MM.1S (cell line): ENCODE measurements at regions not wholly inside any gene's neighbourhood (a gene's known extent, or its start where the extent isn't known, plus 50 kb on each side); places are given as distances from the start of the nearest gene placed in this dataset.

ENCODE experiments used
- DNase-seq: peaks from one replicate; pipeline ENCODE4 v3.0.0-alpha.2; 2015
- H2AFZ ChIP-seq: fragments of 300-600 bp; sonication (generic); 2 replicates; pipeline ENCODE4 v1.6.0; 2016; ENCODE audit warnings: antibody characterized with exemption, low read length
- H3F3A ChIP-seq: fragments of 300-600 bp; sonication (generic); 2 replicates; pipeline ENCODE4 v1.6.1; 2016; ENCODE audit warnings: mild to moderate bottlenecking, antibody characterized with exemption, low read length, moderate library complexity, mixed read lengths; ENCODE audit not compliant: insufficient read depth
- H3K27ac ChIP-seq: fragments of 300-600 bp; sonication (generic); 2 replicates; pipeline ENCODE4 v1.5.1; 2016; ENCODE audit warnings: mild to moderate bottlenecking, low read length
- H3K27me3 ChIP-seq: fragments of 300-600 bp; sonication (generic); replicated peaks from 2 replicates; pipeline ENCODE4 v1.6.0; 2016; ENCODE audit warnings: low read length; ENCODE audit not compliant: insufficient read depth
- H3K36me3 ChIP-seq: fragments of 300-600 bp; sonication (generic); replicated peaks from 2 replicates; pipeline ENCODE4 v1.6.1; 2016; ENCODE audit warnings: mild to moderate bottlenecking, low read length, mixed read lengths; ENCODE audit not compliant: insufficient read depth
- H3K4me1 ChIP-seq: fragments of 300-600 bp; sonication (generic); 2 replicates; pipeline ENCODE4 v1.6.1; 2016; ENCODE audit warnings: low read length, mixed read lengths
- H3K4me2 ChIP-seq: fragments of 300-600 bp; sonication (generic); 2 replicates; pipeline ENCODE4 v1.6.0; 2016; ENCODE audit warnings: low read depth, low read length
- H3K4me3 ChIP-seq: fragments of 300-600 bp; sonication (generic); 2 replicates; pipeline ENCODE4 v1.5.1; 2016; ENCODE audit warnings: low read length, mixed read lengths
- H3K79me2 ChIP-seq: fragments of 300-600 bp; sonication (generic); 2 replicates; pipeline ENCODE4 v1.6.1; 2016; ENCODE audit warnings: mixed run types, low read length, mixed read lengths
- H3K9ac ChIP-seq: fragments of 300-600 bp; sonication (generic); 2 replicates; pipeline ENCODE4 v1.6.1; 2016; ENCODE audit warnings: low read length, mixed read lengths
- H3K9me2 ChIP-seq: fragments of 300-600 bp; sonication (generic); replicated peaks from 2 replicates; pipeline ENCODE4 v1.6.1; 2016; ENCODE audit warnings: mild to moderate bottlenecking, low read length, mixed read lengths; ENCODE audit not compliant: insufficient read depth
- H3K9me3 ChIP-seq: fragments of 300-600 bp; sonication (generic); replicated peaks from 2 replicates; pipeline ENCODE4 v1.6.1; 2016; ENCODE audit warnings: mild to moderate bottlenecking, low read length, mixed read lengths; ENCODE audit not compliant: insufficient read depth
- H4K20me1 ChIP-seq: fragments of 300-600 bp; sonication (generic); 2 replicates; pipeline ENCODE4 v1.6.1; 2016; ENCODE audit warnings: mild to moderate bottlenecking, low read length, moderate library complexity, mixed read lengths; ENCODE audit not compliant: insufficient read depth
- EZH2 ChIP-seq: fragments of 300-600 bp; sonication (generic); optimal IDR thresholded peaks from 2 replicates; pipeline ENCODE3; 2017; ENCODE audit warnings: low read depth, mild to moderate bottlenecking, antibody characterized with exemption, low read length, mixed read lengths
- EZH2phosphoT487 ChIP-seq: fragments of 300-600 bp; sonication (generic); IDR thresholded peaks from 2 replicates; pipeline ENCODE4 v1.6.1; 2018; ENCODE audit warnings: antibody characterized with exemption, low read length
- TF ChIP-seq, protein P1 (sequence below): fragments of 300-600 bp; sonication (generic); IDR thresholded peaks from 2 replicates; pipeline ENCODE4 v1.5.1; 2016; ENCODE audit warnings: antibody characterized with exemption, low read length, mixed read lengths

DNA sequence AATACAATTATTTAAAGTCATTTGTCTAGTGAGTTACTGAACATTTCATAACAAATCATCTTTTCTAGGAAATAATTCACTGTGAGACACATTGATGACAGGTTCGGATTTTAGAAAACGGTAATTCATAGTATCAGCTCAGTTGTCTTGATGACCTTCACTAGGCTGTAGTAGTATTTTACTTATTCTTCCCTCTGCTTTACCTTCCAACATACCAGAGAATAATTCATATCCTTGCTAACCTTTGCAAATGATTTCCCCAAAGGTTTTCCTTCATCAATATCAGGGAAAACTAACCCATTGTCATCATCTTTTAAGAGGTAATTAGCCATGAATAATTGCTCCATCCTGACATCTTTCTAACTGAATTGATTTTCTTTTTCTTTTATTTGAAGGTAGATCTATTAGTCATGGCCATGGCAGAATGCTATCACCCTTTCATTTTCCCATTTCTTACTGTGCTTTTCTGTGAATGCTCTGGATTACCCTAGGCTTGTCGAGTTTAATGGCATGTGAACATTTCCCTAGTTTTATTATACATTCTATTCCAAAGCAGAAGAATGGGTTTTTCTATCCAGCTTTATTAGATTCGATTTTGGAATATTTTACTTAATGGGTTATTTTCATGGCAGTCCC is 299.2 kb downstream of the OLFM4 start:
- H3K79me2 ChIP-seq, result no peaks in the 10 kb centered on the region
- no peaks in the 10 kb centered on the region for H3K9me2 ChIP-seq
- no peaks in the 10 kb centered on the region for H4K20me1 ChIP-seq
- no peak overlapping the region for H3K4me3 ChIP-seq
- no peak overlapping the region for H3K9ac ChIP-seq
- no peak for DNase-seq
- TF ChIP-seq EZH2 (no peak), EZH2phosphoT487 (no peak)
- TF ChIP-seq, protein P1, sequence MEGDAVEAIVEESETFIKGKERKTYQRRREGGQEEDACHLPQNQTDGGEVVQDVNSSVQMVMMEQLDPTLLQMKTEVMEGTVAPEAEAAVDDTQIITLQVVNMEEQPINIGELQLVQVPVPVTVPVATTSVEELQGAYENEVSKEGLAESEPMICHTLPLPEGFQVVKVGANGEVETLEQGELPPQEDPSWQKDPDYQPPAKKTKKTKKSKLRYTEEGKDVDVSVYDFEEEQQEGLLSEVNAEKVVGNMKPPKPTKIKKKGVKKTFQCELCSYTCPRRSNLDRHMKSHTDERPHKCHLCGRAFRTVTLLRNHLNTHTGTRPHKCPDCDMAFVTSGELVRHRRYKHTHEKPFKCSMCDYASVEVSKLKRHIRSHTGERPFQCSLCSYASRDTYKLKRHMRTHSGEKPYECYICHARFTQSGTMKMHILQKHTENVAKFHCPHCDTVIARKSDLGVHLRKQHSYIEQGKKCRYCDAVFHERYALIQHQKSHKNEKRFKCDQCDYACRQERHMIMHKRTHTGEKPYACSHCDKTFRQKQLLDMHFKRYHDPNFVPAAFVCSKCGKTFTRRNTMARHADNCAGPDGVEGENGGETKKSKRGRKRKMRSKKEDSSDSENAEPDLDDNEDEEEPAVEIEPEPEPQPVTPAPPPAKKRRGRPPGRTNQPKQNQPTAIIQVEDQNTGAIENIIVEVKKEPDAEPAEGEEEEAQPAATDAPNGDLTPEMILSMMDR, result no peak
- H3F3A ChIP-seq, result no peaks in the 10 kb centered on the region
- H3K9me3 ChIP-seq, result no peaks in the 10 kb centered on the region
- H3K27ac ChIP-seq, result no peak overlapping the region
- no peaks in the 10 kb centered on the region for H3K27me3 ChIP-seq
- H3K4me2 ChIP-seq, result no peak overlapping the region
- H2AFZ ChIP-seq, result no peak overlapping the region
- H3K36me3 ChIP-seq, result no peaks in the 10 kb centered on the region
- H3K4me1 ChIP-seq, result no peaks in the 10 kb centered on the region

DNA sequence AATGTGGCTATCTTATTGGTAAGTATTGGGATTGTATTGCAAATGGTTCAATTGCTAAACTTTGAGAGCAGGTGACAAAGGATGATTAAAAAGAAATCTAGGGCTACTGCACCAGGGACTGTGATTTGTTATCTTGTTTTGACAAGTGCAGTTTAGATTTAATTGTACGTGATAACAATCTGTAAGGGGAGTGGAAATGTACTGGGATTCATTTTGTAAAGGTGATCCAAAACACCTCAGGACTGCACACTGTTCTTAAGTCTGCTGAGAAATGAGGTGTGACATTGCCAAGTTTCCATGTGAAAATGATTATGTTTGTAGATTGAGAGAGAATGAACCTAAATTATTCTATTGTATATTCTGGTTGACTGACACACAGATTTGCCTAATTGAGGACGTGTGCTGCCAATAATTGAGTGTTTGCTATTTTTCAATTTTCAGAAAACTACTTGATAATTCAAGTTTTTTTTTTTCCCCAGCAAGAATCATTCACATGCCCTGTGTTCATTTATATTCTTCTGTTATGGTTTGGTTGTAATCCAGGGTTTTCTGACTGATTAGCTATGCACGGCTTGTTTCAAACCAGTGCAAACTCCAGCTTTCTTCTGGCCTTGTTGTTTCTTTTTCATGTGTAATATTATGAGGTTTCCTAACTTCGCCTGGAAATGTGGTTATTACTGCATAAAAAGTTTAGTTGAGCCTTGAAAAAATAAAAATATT is 308.0 kb downstream of the OLFM4 start:
- Histone ChIP-seq H2AFZ (no peak overlapping the region), H3F3A (no peaks in the 10 kb centered on the region), H3K9me2 (no peaks in the 10 kb centered on the region), H3K9ac (no peak overlapping the region), H4K20me1 (no peaks in the 10 kb centered on the region), H3K9me3 (no peaks in the 10 kb centered on the region), H3K27me3 (no peaks in the 10 kb centered on the region), H3K79me2 (no peaks in the 10 kb centered on the region), H3K4me2 (no peak overlapping the region), H3K4me1 (no peaks in the 10 kb centered on the region), H3K27ac (no peak overlapping the region), H3K36me3 (no peaks in the 10 kb centered on the region), H3K4me3 (no peak overlapping the region)
- TF ChIP-seq, protein P1, result no peak
- TF ChIP-seq EZH2 (no peak), EZH2phosphoT487 (no peak)
- DNase-seq, result no peak

DNA sequence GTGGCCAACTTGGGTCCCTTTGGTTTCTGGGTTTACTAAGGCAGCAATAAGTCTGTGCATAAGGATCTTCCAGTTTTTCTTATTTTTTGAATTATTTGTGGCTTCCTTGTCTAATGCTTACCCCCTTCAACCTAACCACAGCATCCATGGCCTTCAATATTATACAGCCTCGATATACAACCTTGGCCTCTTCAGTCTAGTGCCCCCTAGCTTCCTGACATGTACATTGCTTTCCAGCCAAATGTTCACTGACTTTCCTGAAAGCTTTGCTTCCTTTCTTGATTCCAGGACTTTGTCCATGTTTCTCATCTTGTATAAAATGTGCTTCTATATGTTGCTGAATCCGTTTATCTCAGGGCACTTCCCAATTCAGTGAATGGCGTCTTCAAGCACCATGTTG is 310.1 kb downstream of the OLFM4 start:
- no peak overlapping the region for H3K27ac ChIP-seq
- H4K20me1 ChIP-seq, result no peaks in the 10 kb centered on the region
- TF ChIP-seq EZH2phosphoT487, result no peak
- TF ChIP-seq EZH2, result no peak
- TF ChIP-seq, protein P1, result no peak
- H3K4me2 ChIP-seq, result no peak overlapping the region
- H3K36me3 ChIP-seq, result no peaks in the 10 kb centered on the region
- H2AFZ ChIP-seq, result no peak overlapping the region
- no peaks in the 10 kb centered on the region for H3K27me3 ChIP-seq
- H3K4me3 ChIP-seq, result no peak overlapping the region
- H3F3A ChIP-seq, result no peaks in the 10 kb centered on the region
- no peak for DNase-seq
- no peak overlapping the region for H3K9ac ChIP-seq
- H3K79me2 ChIP-seq, result no peaks in the 10 kb centered on the region
- no peaks in the 10 kb centered on the region for H3K9me2 ChIP-seq
- H3K4me1 ChIP-seq, result no peaks in the 10 kb centered on the region
- no peaks in the 10 kb centered on the region for H3K9me3 ChIP-seq
